ENCODE measurements at regions not wholly inside any gene's neighbourhood (a gene's known extent, or its start where the extent isn't known, plus 50 kb on each side); places are given as distances from the start of the nearest gene placed in this dataset.

- TF ChIP-seq, protein P1, sequence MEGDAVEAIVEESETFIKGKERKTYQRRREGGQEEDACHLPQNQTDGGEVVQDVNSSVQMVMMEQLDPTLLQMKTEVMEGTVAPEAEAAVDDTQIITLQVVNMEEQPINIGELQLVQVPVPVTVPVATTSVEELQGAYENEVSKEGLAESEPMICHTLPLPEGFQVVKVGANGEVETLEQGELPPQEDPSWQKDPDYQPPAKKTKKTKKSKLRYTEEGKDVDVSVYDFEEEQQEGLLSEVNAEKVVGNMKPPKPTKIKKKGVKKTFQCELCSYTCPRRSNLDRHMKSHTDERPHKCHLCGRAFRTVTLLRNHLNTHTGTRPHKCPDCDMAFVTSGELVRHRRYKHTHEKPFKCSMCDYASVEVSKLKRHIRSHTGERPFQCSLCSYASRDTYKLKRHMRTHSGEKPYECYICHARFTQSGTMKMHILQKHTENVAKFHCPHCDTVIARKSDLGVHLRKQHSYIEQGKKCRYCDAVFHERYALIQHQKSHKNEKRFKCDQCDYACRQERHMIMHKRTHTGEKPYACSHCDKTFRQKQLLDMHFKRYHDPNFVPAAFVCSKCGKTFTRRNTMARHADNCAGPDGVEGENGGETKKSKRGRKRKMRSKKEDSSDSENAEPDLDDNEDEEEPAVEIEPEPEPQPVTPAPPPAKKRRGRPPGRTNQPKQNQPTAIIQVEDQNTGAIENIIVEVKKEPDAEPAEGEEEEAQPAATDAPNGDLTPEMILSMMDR (conservative IDR thresholded peaks at IDR 0.05; ENCODE audit: low read depth, low read length): no peak
- TF ChIP-seq RAD21 (IDR thresholded peaks at IDR 0.05; ENCODE audit: low read length) (no peak), MXI1 (IDR thresholded peaks at IDR 0.05; ENCODE audit: borderline replicate concordance, low read depth, low read length) (no peak), POLR2A (IDR thresholded peaks at IDR 0.05; ENCODE audit: low read depth, low read length) (no peak)
Observed at GRCh38 chr6:21732731-21733130, 139.2 kb downstream of the SOX4 start.
